ENCODE measurements at regions not wholly inside any gene's neighbourhood (a gene's known extent, or its start where the extent isn't known, plus 50 kb on each side); places are given as distances from the start of the nearest gene placed in this dataset.

DNA sequence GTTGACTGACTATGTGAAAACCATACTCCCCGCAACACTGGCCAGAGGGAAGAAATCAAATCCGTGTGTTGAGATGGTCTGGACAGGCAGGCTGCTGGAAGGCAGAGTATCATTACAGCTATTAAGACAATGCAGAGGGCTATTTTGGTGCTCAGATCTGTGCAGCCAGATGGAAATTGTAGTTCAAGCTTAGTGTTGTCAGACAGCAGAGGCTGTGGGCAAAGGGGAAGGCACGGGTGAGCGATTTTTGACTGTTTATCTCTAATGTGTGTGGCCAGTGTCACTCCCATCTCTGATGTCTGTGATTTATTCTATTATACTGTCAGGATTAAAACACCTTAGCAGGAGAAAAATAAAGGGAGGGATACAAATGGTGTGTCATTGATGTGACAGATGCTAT lies 984.4 kb upstream of the WWC1 start:
- no peaks in the 10 kb centered on the region for H3K4me1 ChIP-seq (ENCODE audit: insufficient read depth)
- no peak for TF ChIP-seq EZH2 (IDR thresholded peaks at IDR 0.05; ENCODE audit: borderline replicate concordance)
- TF ChIP-seq EZH2phosphoT487 (IDR thresholded peaks at IDR 0.05; ENCODE audit: low read depth, severe bottlenecking, unreplicated experiment), result no peak
- TF ChIP-seq CTCF (IDR thresholded peaks at IDR 0.05; ENCODE audit: poor library complexity), result no peak
- 84% methylated on average over 4 of the region's 4 CpGs for WGBS (ENCODE audit: low lambda C conversion rate, missing lambda C conversion rate)

DNA sequence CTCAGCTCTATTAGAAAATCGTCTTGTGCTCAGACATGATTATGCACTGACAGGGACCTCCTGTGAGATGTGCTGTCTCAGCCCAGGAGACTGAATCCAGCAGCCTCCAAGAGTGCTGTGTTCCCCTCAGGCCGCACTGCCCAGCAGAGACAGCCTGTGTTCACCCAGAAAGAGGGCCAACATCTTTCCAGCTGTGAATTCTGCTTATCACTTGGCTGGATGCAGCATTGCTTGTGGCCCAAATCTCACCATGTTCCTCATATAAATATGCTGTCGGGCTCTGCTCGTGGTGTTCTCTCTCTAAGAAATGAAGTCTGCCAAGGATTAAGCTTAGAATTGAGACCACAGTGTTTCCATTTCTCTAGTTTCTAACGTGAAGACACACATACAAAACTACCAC lies 983.0 kb upstream of the WWC1 start:
- Histone ChIP-seq H3K36me3 (replicated peaks; ENCODE audit: insufficient read depth, low read depth) (no peaks in the 10 kb centered on the region), H3K4me3 (no peak overlapping the region), H2AFZ (no peak overlapping the region), H3K4me1 (ENCODE audit: insufficient read depth) (no peaks in the 10 kb centered on the region), H4K20me1 (ENCODE audit: insufficient read depth, poor library complexity, severe bottlenecking) (no peaks in the 10 kb centered on the region), H3K27ac (no peak overlapping the region), H3K9me3 (ENCODE audit: low read depth) (no peaks in the 10 kb centered on the region), H3K9me2 (replicated peaks; ENCODE audit: insufficient read depth) (no peaks in the 10 kb centered on the region), H3K27me3 (no peaks in the 10 kb centered on the region), H3K79me2 (no peaks in the 10 kb centered on the region), H3K4me2 (no peak overlapping the region)
- DNase-seq (ENCODE audit: low spot score), result no peak
- TF ChIP-seq CTCF (IDR thresholded peaks at IDR 0.05; ENCODE audit: poor library complexity) (no peak), EZH2phosphoT487 (IDR thresholded peaks at IDR 0.05; ENCODE audit: low read depth, severe bottlenecking, unreplicated experiment) (no peak), EZH2 (IDR thresholded peaks at IDR 0.05; ENCODE audit: borderline replicate concordance) (no peak)
- 81% methylated on average over 5 of the region's 5 CpGs for WGBS (ENCODE audit: low lambda C conversion rate, missing lambda C conversion rate)

More for the DNA sequence above, 984.4 kb upstream of the WWC1 start:
- Histone ChIP-seq H3K9me3 (ENCODE audit: low read depth) (no peaks in the 10 kb centered on the region), H3K27me3 (no peaks in the 10 kb centered on the region), H3K4me3 (no peak overlapping the region), H3K4me2 (no peak overlapping the region), H3K27ac (no peak overlapping the region), H3K79me2 (no peaks in the 10 kb centered on the region), H3K9me2 (replicated peaks; ENCODE audit: insufficient read depth) (no peaks in the 10 kb centered on the region), H2AFZ (no peak overlapping the region), H4K20me1 (ENCODE audit: insufficient read depth, poor library complexity, severe bottlenecking) (no peaks in the 10 kb centered on the region), H3K36me3 (replicated peaks; ENCODE audit: insufficient read depth, low read depth) (no peaks in the 10 kb centered on the region)
- no peak for DNase-seq (ENCODE audit: low spot score)

DNA sequence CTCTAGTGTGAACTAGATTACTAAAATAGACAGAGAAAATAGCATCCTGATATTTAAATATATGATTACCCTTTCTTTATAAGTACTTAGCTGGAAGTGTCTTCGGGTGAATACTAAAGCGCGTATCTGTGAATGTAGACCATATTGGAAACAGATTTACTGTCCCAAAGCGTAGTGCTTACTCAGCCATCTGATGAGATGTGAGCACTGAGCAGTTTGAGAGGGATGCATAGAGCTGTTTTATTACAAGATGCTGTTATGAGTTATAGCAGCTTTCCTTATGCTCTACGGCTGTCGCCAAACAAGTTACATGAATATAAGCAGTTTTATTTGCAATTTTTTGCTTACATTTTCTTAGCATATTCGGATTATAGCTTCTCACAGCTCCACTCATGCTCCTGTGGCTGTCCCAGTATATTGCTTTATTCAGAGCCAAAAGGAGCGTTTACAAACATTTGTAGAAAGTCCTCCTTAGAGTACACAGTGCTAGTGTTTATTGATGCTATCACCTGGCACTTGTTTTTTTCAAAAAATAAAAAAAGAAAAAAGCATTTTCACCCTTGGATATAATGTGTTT lies 981.4 kb upstream of the WWC1 start:
- TF ChIP-seq EZH2 (IDR thresholded peaks at IDR 0.05; ENCODE audit: borderline replicate concordance) (no peak), EZH2phosphoT487 (IDR thresholded peaks at IDR 0.05; ENCODE audit: low read depth, severe bottlenecking, unreplicated experiment) (no peak), CTCF (IDR thresholded peaks at IDR 0.05; ENCODE audit: poor library complexity) (no peak)
- Histone ChIP-seq H3K27me3 (no peaks in the 10 kb centered on the region), H3K9me3 (ENCODE audit: low read depth) (no peaks in the 10 kb centered on the region), H3K79me2 (no peaks in the 10 kb centered on the region), H3K4me1 (ENCODE audit: insufficient read depth) (no peaks in the 10 kb centered on the region), H3K9me2 (replicated peaks; ENCODE audit: insufficient read depth) (no peaks in the 10 kb centered on the region), H4K20me1 (ENCODE audit: insufficient read depth, poor library complexity, severe bottlenecking) (no peaks in the 10 kb centered on the region), H3K4me3 (no peak overlapping the region), H3K36me3 (replicated peaks; ENCODE audit: insufficient read depth, low read depth) (no peaks in the 10 kb centered on the region), H3K27ac (no peak overlapping the region), H3K4me2 (no peak overlapping the region), H2AFZ (no peak overlapping the region)
- WGBS (ENCODE audit: low lambda C conversion rate, missing lambda C conversion rate), result 75% methylated on average over 8 of the region's 8 CpGs
- no peak for DNase-seq (ENCODE audit: low spot score)

DNA sequence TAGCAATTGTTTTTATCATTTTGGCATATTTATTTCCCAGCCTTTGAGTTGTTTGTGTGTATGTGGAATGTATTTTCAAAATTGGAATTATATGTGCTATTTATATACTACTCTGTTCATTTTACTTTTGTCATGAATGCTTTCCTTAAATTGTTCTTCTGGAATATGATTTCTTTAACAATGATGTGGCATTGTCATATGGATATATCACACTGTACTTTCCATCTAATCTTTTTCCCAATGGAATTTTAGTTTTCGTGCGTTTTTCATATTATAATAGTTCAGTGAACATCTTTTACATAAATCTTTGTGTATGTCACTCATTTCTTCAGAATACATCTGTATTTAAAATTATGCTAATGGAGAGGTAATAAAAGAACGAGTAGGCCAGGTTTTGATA lies 980.1 kb upstream of the WWC1 start:
- Histone ChIP-seq H3K79me2 (no peaks in the 10 kb centered on the region), H3K4me2 (no peak overlapping the region), H3K4me1 (ENCODE audit: insufficient read depth) (no peaks in the 10 kb centered on the region), H2AFZ (no peak overlapping the region), H3K9me3 (ENCODE audit: low read depth) (no peaks in the 10 kb centered on the region), H3K4me3 (no peak overlapping the region), H3K27me3 (no peaks in the 10 kb centered on the region), H3K9me2 (replicated peaks; ENCODE audit: insufficient read depth) (no peaks in the 10 kb centered on the region), H4K20me1 (ENCODE audit: insufficient read depth, poor library complexity, severe bottlenecking) (no peaks in the 10 kb centered on the region), H3K36me3 (replicated peaks; ENCODE audit: insufficient read depth, low read depth) (no peaks in the 10 kb centered on the region), H3K27ac (no peak overlapping the region)
- 89% methylated on average over 3 of the region's 3 CpGs for WGBS (ENCODE audit: low lambda C conversion rate, missing lambda C conversion rate)
- TF ChIP-seq CTCF (IDR thresholded peaks at IDR 0.05; ENCODE audit: poor library complexity) (no peak), EZH2phosphoT487 (IDR thresholded peaks at IDR 0.05; ENCODE audit: low read depth, severe bottlenecking, unreplicated experiment) (no peak), EZH2 (IDR thresholded peaks at IDR 0.05; ENCODE audit: borderline replicate concordance) (no peak)
- no peak for DNase-seq (ENCODE audit: low spot score)

Measured in hepatocyte (in vitro differentiated cells).